M059J (cell line): ENCODE measurements at regions not wholly inside any gene's neighbourhood (a gene's known extent, or its start where the extent isn't known, plus 50 kb on each side); places are given as distances from the start of the nearest gene placed in this dataset.

Source experiments
- DNase-seq: peaks from one replicate; pipeline ENCODE4 v3.0.0-alpha.2; 2012; ENCODE audit warnings: low read depth

- peak; percentile 5 for DNase-seq
These were observed 113.3 kb upstream of the KIF5B start for GRCh38 chr10:32169556-32169955.

GRCh38 chr10:32167450-32167849 is 111.2 kb upstream of the KIF5B start:
- DNase-seq: no peak

GRCh38 chr10:32166365-32166764 is 110.1 kb upstream of the KIF5B start:
- DNase-seq: no peak

GRCh38 chr10:32163762-32164148 is 107.5 kb upstream of the KIF5B start:
- no peak for DNase-seq

- no peak for DNase-seq
These were observed 107.0 kb upstream of the KIF5B start for GRCh38 chr10:32163071-32163761.

GRCh38 chr10:32161586-32161985 is 105.4 kb upstream of the KIF5B start:
- no peak for DNase-seq

- no peak for DNase-seq
These were observed 104.6 kb upstream of the KIF5B start for GRCh38 chr10:32160864-32161263.

GRCh38 chr10:32159264-32159663 is 103.0 kb upstream of the KIF5B start:
- no peak for DNase-seq

- DNase-seq: no peak
These were observed 99.8 kb upstream of the KIF5B start for GRCh38 chr10:32156031-32156495.

- DNase-seq: peak; percentile 67
These were observed 98.9 kb upstream of the KIF5B start for GRCh38 chr10:32155075-32155516.

- DNase-seq: no peak
These were observed 97.7 kb upstream of the KIF5B start for GRCh38 chr10:32153931-32154330.

GRCh38 chr10:32153252-32153651 is 97.0 kb upstream of the KIF5B start:
- DNase-seq: no peak

- peak; percentile 23 for DNase-seq
These were observed 95.6 kb upstream of the KIF5B start for GRCh38 chr10:32151871-32152270.

- no peak for DNase-seq
These were observed 94.4 kb upstream of the KIF5B start for GRCh38 chr10:32150532-32151101.

- DNase-seq: peak; percentile 83
These were observed 93.2 kb upstream of the KIF5B start for GRCh38 chr10:32149252-32149955.

GRCh38 chr10:32148864-32149251 is 92.6 kb upstream of the KIF5B start:
- DNase-seq: no peak

GRCh38 chr10:32147730-32148129 is 91.5 kb upstream of the KIF5B start:
- no peak for DNase-seq

GRCh38 chr10:32146166-32146565 is 89.9 kb upstream of the KIF5B start:
- no peak for DNase-seq

- no peak for DNase-seq
These were observed 88.8 kb upstream of the KIF5B start for GRCh38 chr10:32144817-32145688.

- no peak for DNase-seq
These were observed 87.2 kb upstream of the KIF5B start for GRCh38 chr10:32143302-32143847.

GRCh38 chr10:32142646-32143045 is 86.4 kb upstream of the KIF5B start:
- DNase-seq: no peak
